Hepatocyte (in vitro differentiated cells): ENCODE measurements at regions not wholly inside any gene's neighbourhood (a gene's known extent, or its start where the extent isn't known, plus 50 kb on each side); places are given as distances from the start of the nearest gene placed in this dataset.

ENCODE experiments used
- CTCF ChIP-seq: fragments of 200-600 bp; sonication (generic); IDR thresholded peaks from 2 replicates; pipeline ENCODE4 v1.5.1; 2016; ENCODE audit warnings: antibody characterized with exemption, mild to moderate bottlenecking; ENCODE audit not compliant: poor library complexity
- EZH2 ChIP-seq: fragments of 200-600 bp; sonication (generic); IDR thresholded peaks from 2 replicates; pipeline ENCODE4 v1.6.1; 2016; ENCODE audit warnings: antibody characterized with exemption, mild to moderate bottlenecking, borderline replicate concordance

- TF ChIP-seq CTCF (no peak), EZH2 (no peak)
These were observed 191.4 kb upstream of the FAM83B start for GRCh38 chr6:54655162-54655561.
